ENCODE measurements at regions not wholly inside any gene's neighbourhood (a gene's known extent, or its start where the extent isn't known, plus 50 kb on each side); places are given as distances from the start of the nearest gene placed in this dataset.

- no peak for DNase-seq
Measured at GRCh38 chr21:28746166-28746565, 246.5 kb downstream of the LTN1 start.

DNA sequence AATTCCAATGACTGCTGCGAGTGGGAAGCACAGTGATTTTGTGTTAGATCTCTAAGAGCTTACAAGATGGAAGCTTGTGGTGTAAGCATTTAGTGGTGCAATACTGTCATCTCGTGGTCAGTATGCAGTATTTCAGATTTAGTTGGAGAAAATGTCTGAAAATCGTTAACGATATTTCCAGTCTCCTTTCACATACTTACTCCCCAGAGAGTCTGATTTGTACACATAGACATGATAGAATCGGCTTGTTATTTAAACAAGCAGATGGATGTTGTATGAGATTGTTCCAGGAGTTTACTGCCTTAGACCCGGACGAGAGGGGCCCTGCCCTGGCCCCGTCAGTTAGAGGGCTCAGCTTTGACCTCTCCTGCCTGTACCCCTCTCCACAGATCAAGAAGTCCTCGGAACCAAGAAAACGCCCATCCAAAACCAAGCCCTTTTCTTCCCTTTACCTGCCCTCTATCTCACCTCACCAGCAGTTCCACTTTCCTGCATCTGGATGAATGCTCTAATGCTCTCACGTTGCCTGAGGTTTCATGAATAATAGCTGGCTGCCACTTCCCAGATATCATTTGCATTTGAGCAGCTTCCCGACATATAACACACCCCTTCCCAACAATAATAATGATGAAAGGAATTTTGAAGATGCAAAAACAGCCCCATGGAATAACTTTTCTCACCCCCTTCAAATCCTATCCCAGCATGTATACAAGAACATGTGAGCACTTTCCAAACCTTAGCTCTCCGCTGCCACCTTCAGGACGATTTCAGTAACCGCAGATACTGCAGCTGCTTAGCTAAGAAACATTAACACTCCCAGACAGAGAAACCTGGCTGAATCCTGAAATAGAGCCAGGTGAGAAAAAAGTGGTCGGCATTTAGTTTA is 247.3 kb downstream of the LTN1 start:
- DNase-seq = peak; percentile 71

DNA sequence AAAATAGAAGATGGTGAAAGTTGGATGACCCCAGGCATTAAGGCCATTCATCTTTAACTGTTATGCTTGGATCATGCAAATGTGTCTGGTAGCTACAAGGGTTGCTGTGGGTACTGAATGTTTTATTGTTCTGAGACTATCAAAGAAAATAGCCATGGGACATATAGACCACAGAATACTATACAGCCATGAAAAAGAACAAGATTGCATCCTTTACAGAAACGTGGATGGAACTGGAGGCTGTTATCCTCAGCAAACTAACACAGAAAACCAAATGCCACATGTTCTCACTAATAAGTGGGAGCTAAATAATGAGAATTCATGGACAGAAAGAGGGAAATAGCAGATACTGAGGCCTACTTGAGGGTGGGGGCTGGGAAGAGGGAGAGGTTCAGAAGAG is 249.0 kb downstream of the LTN1 start:
- DNase-seq = no peak

- no peak for DNase-seq
Measured at GRCh38 chr21:28742527-28742926, 250.2 kb downstream of the LTN1 start.

GRCh38 chr21:28740125-28740524 is 252.6 kb downstream of the LTN1 start:
- no peak for DNase-seq

GRCh38 chr21:28738882-28739281 is 253.8 kb downstream of the LTN1 start:
- DNase-seq = no peak

- no peak for DNase-seq
Measured at GRCh38 chr21:28738420-28738704, 254.3 kb downstream of the LTN1 start.

DNA sequence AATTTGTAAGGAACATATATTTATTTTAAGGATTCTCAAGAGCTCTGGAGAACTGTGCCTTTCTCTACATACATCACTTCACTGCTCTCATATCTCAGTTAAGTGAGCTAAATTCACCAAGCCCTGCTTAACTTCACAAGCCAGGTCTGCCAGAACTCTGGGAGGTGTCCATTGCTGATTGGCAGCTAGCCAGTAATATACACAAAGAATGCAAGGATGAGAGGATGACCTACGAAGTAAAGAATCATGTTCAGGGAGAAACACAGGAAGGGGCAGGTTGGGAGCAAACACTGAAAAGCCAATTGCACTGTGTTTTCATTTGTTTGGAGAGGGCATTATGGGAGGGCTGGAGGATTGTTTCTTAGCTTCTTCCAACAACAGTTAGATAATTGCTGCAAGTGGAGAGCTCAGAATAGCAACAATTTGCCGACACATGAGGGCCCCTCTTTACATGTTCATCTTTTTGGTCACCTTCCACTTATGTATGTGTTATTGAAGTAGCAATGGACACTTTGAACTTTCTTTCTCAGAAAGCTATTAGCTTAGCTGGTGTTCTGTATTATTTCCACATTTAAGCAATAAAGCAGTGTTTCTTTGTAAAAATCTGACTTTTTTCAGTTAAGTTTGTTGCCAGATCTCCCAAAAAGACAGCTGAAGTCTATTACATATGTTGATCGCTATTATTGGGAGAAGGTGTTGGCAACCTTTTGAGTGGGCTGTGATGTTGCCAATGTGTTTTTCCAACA is 254.8 kb downstream of the LTN1 start:
- DNase-seq = peak; percentile 17

DNA sequence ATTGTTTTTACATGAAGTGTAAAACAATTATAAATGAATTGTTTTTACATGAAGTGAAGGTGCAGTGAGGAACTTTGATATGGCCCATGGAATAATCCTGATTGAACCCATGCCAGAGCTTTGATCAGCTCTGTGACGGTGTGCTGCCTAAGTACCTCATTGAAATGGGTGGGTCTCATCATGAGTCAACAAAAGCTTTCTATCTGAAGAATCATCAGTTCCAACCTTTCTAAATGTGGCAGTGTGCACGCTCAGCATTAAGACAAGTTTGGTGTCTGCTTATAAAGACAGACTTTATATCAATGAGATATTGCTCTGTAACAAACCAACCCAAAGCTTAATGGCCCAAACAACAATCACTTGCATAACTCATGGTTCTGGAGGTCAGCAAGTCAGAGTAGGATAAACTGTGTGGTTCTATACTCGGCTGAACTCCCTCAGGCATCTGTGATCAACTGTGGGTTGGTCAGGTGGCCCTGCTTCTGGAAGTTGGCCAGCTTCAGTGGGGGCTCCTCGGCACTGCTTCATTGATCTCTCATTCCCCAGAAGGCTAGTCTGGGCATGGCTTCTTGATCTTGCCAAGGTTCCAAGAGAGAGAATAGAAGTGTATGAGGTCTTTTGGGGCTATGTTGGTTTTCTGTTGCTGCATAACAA is 258.0 kb downstream of the LTN1 start:
- DNase-seq = no peak

GRCh38 chr21:28731700-28732321 is 260.9 kb downstream of the LTN1 start:
- DNase-seq = no peak

GRCh38 chr21:28729887-28730286 is 262.8 kb downstream of the LTN1 start:
- no peak for DNase-seq

DNA sequence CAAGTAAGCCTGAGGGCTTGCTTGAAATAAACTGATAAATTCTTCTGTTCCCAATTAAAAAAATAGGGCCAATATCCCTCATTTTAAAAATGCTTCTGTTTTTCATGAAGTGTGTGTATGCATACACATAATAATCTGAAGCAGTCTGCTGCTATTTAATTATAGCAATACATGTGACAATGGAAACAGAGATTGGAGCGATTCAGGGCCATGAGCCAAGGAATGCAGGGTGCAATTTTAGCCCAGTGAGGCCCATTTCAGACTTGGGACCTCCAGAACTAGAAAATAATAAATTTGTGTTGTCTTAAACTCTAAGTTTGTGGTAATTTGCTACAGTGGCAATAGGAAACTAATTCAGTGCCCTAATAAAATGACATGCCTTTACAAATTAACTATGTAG is 264.9 kb downstream of the LTN1 start:
- DNase-seq = no peak

DNA sequence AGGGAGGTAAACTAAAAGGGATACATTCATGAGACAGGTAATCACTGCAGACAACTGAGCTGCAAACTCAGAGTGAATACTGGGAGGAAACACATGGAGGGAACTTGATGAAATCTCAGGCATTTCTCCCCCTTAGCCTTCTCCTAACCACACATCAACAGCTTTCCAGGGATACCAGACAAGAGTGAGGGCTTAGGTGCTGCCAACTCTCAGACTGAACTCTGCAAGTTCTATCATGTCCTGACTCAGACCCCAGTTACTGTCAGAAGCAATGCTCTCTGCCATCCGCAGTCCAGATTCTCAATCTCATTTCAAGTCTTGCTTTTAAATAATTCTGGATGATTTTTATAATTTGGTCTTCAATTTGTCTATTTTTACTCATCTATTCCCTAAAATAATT is 267.3 kb downstream of the LTN1 start:
- DNase-seq = no peak

DNA sequence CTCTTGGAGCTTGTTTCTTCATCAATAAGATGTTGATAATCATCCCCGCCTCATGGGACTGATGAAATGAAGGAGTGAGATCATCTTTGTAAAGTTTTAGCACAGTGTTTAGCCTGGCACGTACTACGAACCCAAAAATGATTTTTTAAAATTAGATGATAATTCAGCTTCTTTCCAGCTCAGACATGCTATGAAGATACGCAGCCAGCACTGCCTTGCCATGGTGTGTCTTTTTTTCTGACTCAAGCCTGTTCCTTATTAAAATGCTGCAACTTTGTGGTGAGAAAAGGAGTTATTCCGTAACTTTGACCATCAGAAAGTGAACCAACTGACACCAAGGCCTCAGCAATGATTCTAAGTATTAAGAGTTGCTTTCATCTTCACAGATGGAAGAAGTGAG is 269.0 kb downstream of the LTN1 start:
- no peak for DNase-seq

DNA sequence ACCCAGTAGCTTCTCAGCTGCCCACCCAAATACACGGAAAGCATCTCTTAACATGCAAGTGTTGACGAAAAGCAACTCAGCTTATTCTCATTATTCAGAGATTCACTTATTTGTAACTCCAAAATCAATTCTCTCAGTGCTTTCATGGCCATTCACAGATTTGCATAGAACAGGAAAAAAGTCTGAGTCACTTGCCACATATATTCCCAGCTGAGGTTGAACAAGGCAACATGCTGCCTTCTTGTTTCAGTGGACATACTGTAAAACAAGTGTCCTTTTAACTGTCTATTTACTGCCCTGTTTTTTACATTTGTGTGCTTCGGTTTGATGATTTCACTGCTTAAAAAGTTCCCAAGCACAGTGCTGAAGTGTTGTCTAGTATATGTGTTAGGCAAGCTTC is 273.0 kb downstream of the LTN1 start:
- DNase-seq = no peak

DNA sequence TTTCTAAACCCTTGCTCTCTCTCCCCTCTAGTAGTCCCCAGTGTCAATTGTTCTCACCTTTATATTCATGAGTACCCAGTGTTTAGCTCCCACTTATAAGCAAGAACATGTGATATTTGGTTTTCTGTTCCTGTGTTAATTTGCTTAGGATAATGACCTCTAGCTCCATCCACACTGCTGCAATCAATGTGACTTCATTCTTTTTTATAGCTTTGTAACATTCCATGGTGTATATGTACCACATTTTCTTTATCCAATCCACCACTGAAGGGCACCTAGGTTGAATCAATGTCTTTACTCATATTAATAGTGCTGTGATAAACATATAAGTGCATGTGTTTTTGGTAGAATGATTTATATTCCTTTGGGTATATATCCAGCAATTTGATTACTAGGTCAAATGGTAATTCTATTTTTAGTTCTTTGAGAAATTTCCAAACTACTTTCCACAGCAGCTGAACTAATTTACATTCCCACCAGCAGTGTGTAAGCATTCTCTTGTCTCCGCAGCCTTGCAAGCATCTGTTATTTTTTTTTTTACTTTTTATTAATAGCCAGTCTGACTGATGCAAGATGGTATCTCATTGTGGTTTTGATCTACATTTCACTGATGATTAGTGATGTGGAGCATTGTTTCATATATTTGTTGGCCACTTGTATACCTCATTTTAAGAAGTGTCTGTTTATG is 277.8 kb downstream of the LTN1 start:
- DNase-seq = no peak

GRCh38 chr21:28712411-28712810 is 280.3 kb downstream of the LTN1 start:
- no peak for DNase-seq

DNA sequence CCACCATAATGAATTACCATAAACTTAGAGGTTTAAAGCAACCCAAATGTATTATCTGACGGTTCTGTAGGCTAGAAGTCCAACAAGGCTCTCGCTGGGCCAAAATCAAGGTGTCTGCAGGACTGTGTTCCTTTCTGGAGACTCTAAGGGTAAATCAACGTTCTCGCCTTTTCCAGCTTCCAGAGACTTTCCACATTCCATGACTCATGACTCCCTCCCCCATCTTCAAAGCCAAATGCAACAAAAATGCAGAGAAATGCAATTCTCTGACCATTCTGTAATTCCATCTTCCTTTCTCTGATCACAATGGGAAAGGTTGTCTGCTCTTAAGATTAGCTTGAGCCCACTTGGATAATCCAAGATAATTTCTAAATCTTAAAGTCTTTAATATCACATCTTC is 287.1 kb downstream of the LTN1 start:
- DNase-seq = no peak

- peak; percentile 42 for DNase-seq
Measured at GRCh38 chr21:28704746-28705145, 287.9 kb downstream of the LTN1 start.

- DNase-seq = no peak
Measured at GRCh38 chr21:28703861-28704260, 288.8 kb downstream of the LTN1 start.

GRCh38 chr21:28699596-28700259 is 292.9 kb downstream of the LTN1 start:
- DNase-seq = no peak

DNA sequence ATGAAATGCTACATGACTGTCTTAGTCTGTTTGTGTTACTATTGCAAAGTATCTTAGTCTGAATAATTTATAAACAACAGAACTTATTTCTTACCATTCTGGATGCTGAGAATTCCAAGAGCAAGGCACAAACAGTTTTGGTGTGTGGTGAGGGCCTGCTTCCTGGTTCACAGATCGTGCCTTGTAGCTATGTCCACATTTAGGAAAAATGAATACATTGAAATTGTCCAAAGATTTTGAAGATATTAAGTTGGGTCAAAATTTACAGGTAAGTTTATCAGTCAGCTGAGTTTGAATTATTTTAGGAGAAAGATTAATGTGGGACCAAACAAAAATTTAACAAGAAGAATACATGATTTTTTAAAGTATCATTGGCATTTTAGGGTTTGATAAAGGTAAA is 293.5 kb downstream of the LTN1 start:
- no peak for DNase-seq
